ENCODE measurements at regions not wholly inside any gene's neighbourhood (a gene's known extent, or its start where the extent isn't known, plus 50 kb on each side); places are given as distances from the start of the nearest gene placed in this dataset.

- H4K20me1 ChIP-seq (ENCODE audit: insufficient read depth), result no peaks in the 10 kb centered on the region
- no peaks in the 10 kb centered on the region for H3K4me1 ChIP-seq (ENCODE audit: low read depth, poor library complexity, severe bottlenecking)
- no peaks in the 10 kb centered on the region for H3K27me3 ChIP-seq (ENCODE audit: insufficient read depth, low read depth)
- no peak overlapping the region for H3K4me3 ChIP-seq (IDR thresholded peaks at IDR 0.05; ENCODE audit: insufficient read depth, low read depth, low read length)
- no peaks in the 10 kb centered on the region for H3K36me3 ChIP-seq (ENCODE audit: insufficient read depth)
- no peak for TF ChIP-seq CTCF (conservative IDR thresholded peaks at IDR 0.05; ENCODE audit: low read depth, low read length)
- no peak overlapping the region for H3K9ac ChIP-seq
- H3K79me2 ChIP-seq (ENCODE audit: insufficient read depth, low read depth), result no peaks in the 10 kb centered on the region
- H2AFZ ChIP-seq (ENCODE audit: low read depth), result no peak overlapping the region
- H3K4me2 ChIP-seq, result no peak overlapping the region
- no peak overlapping the region for H3K27ac ChIP-seq
These were observed 304.2 kb downstream of the CYP26B1 start for GRCh38 chr2:71843391-71843850.

GRCh38 chr2:71842744-71843143 lies 304.9 kb downstream of the CYP26B1 start:
- H3K4me1 ChIP-seq (ENCODE audit: low read depth, poor library complexity, severe bottlenecking), result no peaks in the 10 kb centered on the region
- H2AFZ ChIP-seq (ENCODE audit: low read depth), result no peak overlapping the region
- no peak overlapping the region for H3K9ac ChIP-seq
- no peak for TF ChIP-seq CTCF (conservative IDR thresholded peaks at IDR 0.05; ENCODE audit: low read depth, low read length)
- H3K4me2 ChIP-seq, result no peak overlapping the region
- H3K27me3 ChIP-seq (ENCODE audit: insufficient read depth, low read depth), result no peaks in the 10 kb centered on the region
- no peaks in the 10 kb centered on the region for H3K36me3 ChIP-seq (ENCODE audit: insufficient read depth)
- no peak overlapping the region for H3K4me3 ChIP-seq (IDR thresholded peaks at IDR 0.05; ENCODE audit: insufficient read depth, low read depth, low read length)
- H3K27ac ChIP-seq, result no peak overlapping the region
- no peaks in the 10 kb centered on the region for H4K20me1 ChIP-seq (ENCODE audit: insufficient read depth)
- no peaks in the 10 kb centered on the region for H3K79me2 ChIP-seq (ENCODE audit: insufficient read depth, low read depth)

GRCh38 chr2:71839826-71840225 lies 307.8 kb downstream of the CYP26B1 start:
- Histone ChIP-seq H3K4me1 (ENCODE audit: low read depth, poor library complexity, severe bottlenecking) (no peaks in the 10 kb centered on the region), H3K27ac (no peak overlapping the region), H2AFZ (ENCODE audit: low read depth) (no peak overlapping the region), H3K4me2 (no peak overlapping the region), H4K20me1 (ENCODE audit: insufficient read depth) (no peaks in the 10 kb centered on the region), H3K36me3 (ENCODE audit: insufficient read depth) (no peaks in the 10 kb centered on the region), H3K4me3 (IDR thresholded peaks at IDR 0.05; ENCODE audit: insufficient read depth, low read depth, low read length) (no peak overlapping the region), H3K9ac (no peak overlapping the region), H3K27me3 (ENCODE audit: insufficient read depth, low read depth) (no peaks in the 10 kb centered on the region), H3K79me2 (ENCODE audit: insufficient read depth, low read depth) (no peaks in the 10 kb centered on the region)
- TF ChIP-seq CTCF (conservative IDR thresholded peaks at IDR 0.05; ENCODE audit: low read depth, low read length), result no peak

- no peaks in the 10 kb centered on the region for H3K27me3 ChIP-seq (ENCODE audit: insufficient read depth, low read depth)
- H3K9ac ChIP-seq, result no peak overlapping the region
- H3K4me3 ChIP-seq (IDR thresholded peaks at IDR 0.05; ENCODE audit: insufficient read depth, low read depth, low read length), result no peak overlapping the region
- no peaks in the 10 kb centered on the region for H3K79me2 ChIP-seq (ENCODE audit: insufficient read depth, low read depth)
- H3K36me3 ChIP-seq (ENCODE audit: insufficient read depth), result no peaks in the 10 kb centered on the region
- no peaks in the 10 kb centered on the region for H4K20me1 ChIP-seq (ENCODE audit: insufficient read depth)
- no peak overlapping the region for H2AFZ ChIP-seq (ENCODE audit: low read depth)
- no peak for TF ChIP-seq CTCF (conservative IDR thresholded peaks at IDR 0.05; ENCODE audit: low read depth, low read length)
- no peak overlapping the region for H3K27ac ChIP-seq
- H3K4me2 ChIP-seq, result no peak overlapping the region
- H3K4me1 ChIP-seq (ENCODE audit: low read depth, poor library complexity, severe bottlenecking), result no peaks in the 10 kb centered on the region
These were observed 312.9 kb downstream of the CYP26B1 start for GRCh38 chr2:71834796-71835195.
